ENCODE measurements at regions not wholly inside any gene's neighbourhood (a gene's known extent, or its start where the extent isn't known, plus 50 kb on each side); places are given as distances from the start of the nearest gene placed in this dataset.

- Histone ChIP-seq H3K36me3 (no peaks in the 10 kb centered on the region), H3K9me3 (no peaks in the 10 kb centered on the region), H3K27me3 (no peaks in the 10 kb centered on the region), H3K4me3 (no peak overlapping the region), H3K27ac (no peak overlapping the region), H3K4me1 (ENCODE audit: insufficient read depth) (no peaks in the 10 kb centered on the region)
- DNase-seq: no peak
- no peak for TF ChIP-seq POLR2A (IDR thresholded peaks at IDR 0.05)
- intact Hi-C loops (cut with DNase I): no loop called here
- WGBS, 3 donors: 96 to 97% (median 97%) methylated on average over 2 of the region's 2 CpGs
Measured at GRCh38 chr11:97498891-97499290, 1109.1 kb downstream of the JRKL start.

GRCh38 chr11:97502201-97502600, 1112.4 kb downstream of the JRKL start:
- no peak overlapping the region for H3K4me3 ChIP-seq
- TF ChIP-seq POLR2A (IDR thresholded peaks at IDR 0.05) (no peak), CTCF (IDR thresholded peaks at IDR 0.05) (no peak), EP300 (IDR thresholded peaks at IDR 0.05) (no peak)
- H3K9me3 ChIP-seq: no peaks in the 10 kb centered on the region
- intact Hi-C loops (cut with DNase I): no loop called here
- no peaks in the 10 kb centered on the region for H3K4me1 ChIP-seq (ENCODE audit: insufficient read depth)
- no peak overlapping the region for H3K27ac ChIP-seq
- H3K36me3 ChIP-seq: no peaks in the 10 kb centered on the region
- H3K27me3 ChIP-seq: no peaks in the 10 kb centered on the region
- WGBS, 3 donors: 49 to 67% (median 53%) methylated on average over 1 of the region's 1 CpG
- no peak for DNase-seq

GRCh38 chr11:97506076-97506759, 1116.4 kb downstream of the JRKL start:
- Histone ChIP-seq H3K27ac (no peak overlapping the region), H3K27me3 (no peaks in the 10 kb centered on the region), H3K4me1 (ENCODE audit: insufficient read depth) (no peaks in the 10 kb centered on the region), H3K4me3 (no peak overlapping the region), H3K36me3 (no peaks in the 10 kb centered on the region), H3K9me3 (no peaks in the 10 kb centered on the region)
- DNase-seq: no peak
- WGBS, 3 donors: 72 to 78% (median 73%) methylated on average over 5 of the region's 5 CpGs
- TF ChIP-seq CTCF (IDR thresholded peaks at IDR 0.05) (no peak), POLR2A (IDR thresholded peaks at IDR 0.05) (no peak), EP300 (IDR thresholded peaks at IDR 0.05) (no peak)
- intact Hi-C loops (cut with DNase I): no loop called here

- Histone ChIP-seq H3K27ac (no peak overlapping the region), H3K36me3 (no peaks in the 10 kb centered on the region), H3K4me1 (ENCODE audit: insufficient read depth) (no peaks in the 10 kb centered on the region), H3K27me3 (no peaks in the 10 kb centered on the region), H3K4me3 (no peak overlapping the region), H3K9me3 (no peaks in the 10 kb centered on the region)
- DNase-seq: no peak
- intact Hi-C loops (cut with DNase I): no loop called here
- TF ChIP-seq CTCF (IDR thresholded peaks at IDR 0.05) (no peak), EP300 (IDR thresholded peaks at IDR 0.05) (no peak), POLR2A (IDR thresholded peaks at IDR 0.05) (no peak)
- 44 to 63% (median 60%) methylated on average over 1 of the region's 1 CpG for WGBS, 3 donors
Measured at GRCh38 chr11:97514446-97514845, 1124.6 kb downstream of the JRKL start.

GRCh38 chr11:97516688-97517087, 1126.9 kb downstream of the JRKL start:
- intact Hi-C loops (cut with DNase I): no loop called here
- H3K4me1 ChIP-seq (ENCODE audit: insufficient read depth): no peaks in the 10 kb centered on the region
- no peaks in the 10 kb centered on the region for H3K9me3 ChIP-seq
- H3K27ac ChIP-seq: no peak overlapping the region
- no peak for TF ChIP-seq POLR2A (IDR thresholded peaks at IDR 0.05)
- no peak for TF ChIP-seq CTCF (IDR thresholded peaks at IDR 0.05)
- no peak for TF ChIP-seq EP300 (IDR thresholded peaks at IDR 0.05)
- H3K27me3 ChIP-seq: no peaks in the 10 kb centered on the region
- no peak for DNase-seq
- H3K4me3 ChIP-seq: no peak overlapping the region
- WGBS, 3 donors: 81 to 83% (median 82%) methylated on average over 3 of the region's 3 CpGs
- no peaks in the 10 kb centered on the region for H3K36me3 ChIP-seq
